GM12873 (cell line): ENCODE measurements at regions not wholly inside any gene's neighbourhood (a gene's known extent, or its start where the extent isn't known, plus 50 kb on each side); places are given as distances from the start of the nearest gene placed in this dataset.

Experiments
- CTCF ChIP-seq: IDR thresholded peaks from 2 replicates; pipeline ENCODE4 v1.5.1; 2012; ENCODE audit warnings: low read depth, mild to moderate bottlenecking, moderate library complexity, low read length, control low read depth; ENCODE audit not compliant: insufficient read depth; ENCODE audit errors: missing control alignments

- no peak for TF ChIP-seq CTCF
Observed at GRCh38 chr1:90382161-90382560, 334.9 kb downstream of the BARHL2 start.

DNA sequence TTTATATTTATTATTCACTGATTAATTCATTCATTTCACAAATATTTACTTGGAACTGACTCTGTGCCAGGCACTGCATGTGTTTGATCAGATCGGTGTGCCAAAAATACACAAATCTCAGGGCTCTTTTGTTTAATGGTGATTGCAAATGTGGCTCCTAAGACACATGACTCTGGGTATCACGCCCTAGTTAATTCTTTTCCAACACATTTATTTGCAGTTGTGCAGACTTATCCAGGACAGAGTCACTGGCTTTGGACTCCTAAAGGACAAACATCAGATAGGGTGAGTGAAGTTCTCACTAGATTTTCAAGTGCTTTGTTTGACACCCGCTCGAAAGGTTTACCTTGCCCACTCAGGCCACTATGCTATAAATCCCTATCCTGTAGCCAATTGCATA, 335.5 kb downstream of the BARHL2 start:
- TF ChIP-seq CTCF = no peak

- no peak for TF ChIP-seq CTCF
Observed at GRCh38 chr1:90371448-90371813, 345.7 kb downstream of the BARHL2 start.

DNA sequence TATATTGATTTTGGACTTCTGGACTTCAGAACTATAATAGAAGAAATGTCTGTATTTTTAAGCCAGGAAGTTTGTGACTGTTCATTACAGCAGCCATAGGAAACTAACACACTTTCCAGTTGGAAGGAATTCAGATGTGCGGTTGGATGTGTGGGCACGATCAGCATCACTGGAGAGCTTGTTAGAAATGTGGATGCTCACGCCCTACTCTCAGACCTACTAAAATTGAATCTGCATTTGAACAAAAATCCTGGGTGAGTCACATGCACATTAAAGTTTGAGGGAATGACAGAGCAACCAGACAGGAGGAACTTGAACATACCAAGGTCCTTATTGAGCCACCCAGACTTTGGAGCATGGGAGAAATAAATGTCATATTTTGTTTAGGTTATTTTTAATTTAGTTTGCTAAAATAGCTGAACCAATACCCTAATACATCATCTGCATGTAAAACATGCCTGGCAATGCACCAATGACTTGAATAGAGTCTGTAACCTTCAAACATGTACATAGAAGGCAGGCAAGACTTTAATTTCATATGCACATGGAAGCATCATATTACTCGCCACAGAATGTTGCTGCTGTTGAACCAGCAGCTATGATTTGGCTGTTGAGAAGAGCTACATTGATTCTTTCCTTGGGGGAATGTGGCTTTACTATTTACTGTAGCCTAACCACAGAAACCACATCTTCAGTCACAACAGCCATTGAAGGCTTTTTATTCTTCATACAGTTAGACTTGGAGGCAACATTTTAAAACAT, 346.2 kb downstream of the BARHL2 start:
- no peak for TF ChIP-seq CTCF

GRCh38 chr1:90362163-90362562, 354.9 kb downstream of the BARHL2 start:
- TF ChIP-seq CTCF = no peak

DNA sequence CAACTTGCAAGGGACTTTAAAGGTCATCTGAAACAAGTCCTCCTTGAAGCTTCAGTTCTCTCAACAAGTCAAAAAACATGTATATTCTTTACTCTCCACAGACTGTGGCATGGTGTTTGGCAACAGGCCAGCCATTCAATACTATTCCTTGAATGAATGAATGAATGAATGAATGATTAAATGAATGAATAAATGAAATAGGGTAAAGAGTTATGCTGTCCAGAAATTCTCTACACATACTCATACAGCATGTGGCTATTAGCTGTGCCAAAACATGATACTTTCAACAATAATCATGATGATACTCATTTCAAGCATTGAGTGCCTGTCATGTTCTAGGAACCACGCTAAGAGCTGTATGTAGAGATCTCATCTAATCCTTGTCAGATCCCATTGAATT, 356.1 kb downstream of the BARHL2 start:
- no peak for TF ChIP-seq CTCF

DNA sequence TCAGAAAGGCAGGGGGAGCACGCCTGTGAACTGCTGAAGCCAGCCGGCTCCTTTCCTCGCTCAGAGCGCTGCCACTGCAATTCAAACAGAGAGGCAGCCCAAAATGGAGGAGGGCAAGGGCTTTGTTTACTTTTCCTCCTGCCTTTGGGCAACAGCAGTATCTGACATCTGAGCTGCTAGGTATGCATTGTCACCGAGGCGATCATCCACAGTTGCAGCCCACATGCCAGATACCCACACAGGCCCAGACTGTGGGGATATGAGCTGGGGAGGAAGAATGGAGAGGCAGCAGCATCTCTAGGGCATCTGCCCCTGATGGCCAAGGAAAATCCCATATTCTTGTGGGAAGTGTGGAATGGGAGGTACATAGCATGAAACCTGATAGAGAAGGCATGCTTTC, 357.1 kb downstream of the BARHL2 start:
- no peak for TF ChIP-seq CTCF
